OCI-LY7 (cell line): ENCODE measurements at regions not wholly inside any gene's neighbourhood (a gene's known extent, or its start where the extent isn't known, plus 50 kb on each side); places are given as distances from the start of the nearest gene placed in this dataset.

Source experiments
- CTCF ChIP-seq: fragments of 200-600 bp; sonication (generic); conservative IDR thresholded peaks from 2 replicates; pipeline ENCODE4 v1.5.1; 2014; ENCODE audit warnings: mild to moderate bottlenecking, antibody characterized with exemption, low read length, moderate library complexity, mixed read lengths
- EZH2phosphoT487 ChIP-seq: fragments of 200-600 bp; sonication (generic); IDR thresholded peaks from 2 replicates; pipeline ENCODE4 v1.6.1; 2018; ENCODE audit warnings: low read depth, borderline replicate concordance, mild to moderate bottlenecking, mixed run types, antibody characterized with exemption, low read length, moderate library complexity, mixed read lengths

GRCh38 chr7:52344015-52344414, 691.4 kb upstream of the POM121L12 start:
- no peak for TF ChIP-seq CTCF
- no peak for TF ChIP-seq EZH2phosphoT487
